HG02852 (cell line): ENCODE measurements at regions not wholly inside any gene's neighbourhood (a gene's known extent, or its start where the extent isn't known, plus 50 kb on each side); places are given as distances from the start of the nearest gene placed in this dataset.
"Not testable (repeated sequence)": the region's sequence is repeated elsewhere in the genome, so short reads cannot be mapped to it uniquely, and the experiment has no call there.

Experiments
- ATAC-seq: cut with Tn5 transposase; IDR thresholded peaks from one replicate; pipeline ENCODE4 v1.9.1; 2021; ENCODE audit warnings: mild to moderate bottlenecking, moderate library complexity; ENCODE audit not compliant: unreplicated experiment

- ATAC-seq, result no peak
Measured at GRCh38 chr5:57725658-57726504, 243.3 kb upstream of the ACTBL2 start.

- no peak for ATAC-seq
Measured at GRCh38 chr5:57724836-57725235, 242.2 kb upstream of the ACTBL2 start.

DNA sequence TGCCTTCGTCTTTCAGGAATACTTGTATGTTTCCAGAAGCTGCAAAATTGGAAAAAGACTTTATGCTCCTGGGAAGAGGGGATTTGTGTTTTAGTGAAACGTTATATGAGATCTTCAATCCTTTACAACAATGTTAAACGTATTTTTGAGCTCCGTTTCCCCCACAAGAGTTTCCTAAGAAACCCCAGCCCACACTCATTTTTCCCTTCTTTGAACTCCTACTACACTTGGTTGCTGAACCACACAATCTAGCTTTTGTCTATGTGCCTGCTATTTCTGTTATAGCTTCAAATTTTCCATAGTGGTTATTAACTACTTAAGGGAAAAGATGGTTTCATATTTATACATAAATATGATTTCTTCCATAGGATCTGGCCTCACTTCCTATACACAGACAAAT is 238.6 kb upstream of the ACTBL2 start:
- ATAC-seq, result no peak

GRCh38 chr5:57720656-57721055 is 238.0 kb upstream of the ACTBL2 start:
- no peak for ATAC-seq

DNA sequence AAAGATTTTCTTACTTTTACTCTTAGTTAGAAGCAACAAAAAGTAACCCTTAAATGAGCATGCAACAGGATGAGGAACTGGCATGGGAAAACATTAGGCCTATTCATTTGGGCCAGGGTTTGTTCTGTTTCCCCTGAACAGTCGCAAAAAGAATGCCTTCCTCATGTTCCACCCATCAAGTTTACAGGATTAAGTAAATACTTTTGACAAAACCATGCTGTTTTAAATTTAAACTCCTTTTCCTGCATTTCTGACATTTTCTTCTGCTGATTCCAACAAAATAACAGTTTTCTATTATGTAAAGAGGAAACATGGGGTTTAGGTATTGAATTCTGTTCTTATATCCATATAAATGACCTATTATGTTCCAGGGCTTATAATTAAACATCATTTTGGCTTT is 236.6 kb upstream of the ACTBL2 start:
- ATAC-seq, result no peak

- no peak for ATAC-seq
Measured at GRCh38 chr5:57718155-57718554, 235.5 kb upstream of the ACTBL2 start.

DNA sequence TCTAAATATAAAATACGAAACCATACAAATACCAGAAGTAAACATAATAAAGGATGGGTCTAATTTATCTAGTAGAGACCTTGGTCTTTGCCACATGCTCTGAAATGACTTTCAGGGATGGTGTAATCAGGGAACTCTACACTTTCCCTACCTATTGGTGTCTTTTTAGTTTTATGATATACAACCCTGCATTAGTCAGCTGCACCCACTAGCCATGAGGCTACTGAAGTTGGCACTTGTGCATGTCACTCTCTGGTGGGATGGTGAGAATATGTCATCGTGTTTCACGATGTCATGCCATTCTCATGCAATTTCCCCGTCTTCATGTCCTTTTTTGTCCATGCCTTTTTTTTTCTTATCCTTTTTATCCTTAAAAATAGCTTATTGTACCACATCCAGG is 234.9 kb upstream of the ACTBL2 start:
- ATAC-seq, result no peak

GRCh38 chr5:57716661-57717060 is 234.1 kb upstream of the ACTBL2 start:
- ATAC-seq, result no peak

DNA sequence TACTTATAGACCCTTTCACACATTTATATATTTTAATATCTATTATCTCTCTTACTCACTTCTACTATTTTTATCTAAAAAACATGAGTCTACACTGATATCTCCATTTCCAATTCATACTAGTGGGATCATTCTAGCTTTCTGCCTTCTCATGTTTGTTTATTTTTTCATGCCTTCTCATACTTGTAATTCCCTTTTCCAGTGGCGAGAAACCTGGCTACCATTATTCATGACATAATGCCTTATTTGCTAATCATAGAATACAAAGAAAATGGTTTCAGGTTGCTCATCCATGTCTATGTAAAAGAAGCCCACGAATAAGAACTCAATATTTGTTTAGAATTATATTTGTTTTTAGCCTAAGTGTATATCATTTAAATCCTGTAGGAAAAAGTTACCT is 232.7 kb upstream of the ACTBL2 start:
- no peak for ATAC-seq

- ATAC-seq, result not testable (repeated sequence)
Measured at GRCh38 chr5:57713535-57713934, 230.9 kb upstream of the ACTBL2 start.

GRCh38 chr5:57711946-57712345 is 229.3 kb upstream of the ACTBL2 start:
- ATAC-seq, result no peak

GRCh38 chr5:57711471-57711870 is 228.9 kb upstream of the ACTBL2 start:
- ATAC-seq, result no peak

GRCh38 chr5:57710126-57710525 is 227.5 kb upstream of the ACTBL2 start:
- ATAC-seq, result no peak

DNA sequence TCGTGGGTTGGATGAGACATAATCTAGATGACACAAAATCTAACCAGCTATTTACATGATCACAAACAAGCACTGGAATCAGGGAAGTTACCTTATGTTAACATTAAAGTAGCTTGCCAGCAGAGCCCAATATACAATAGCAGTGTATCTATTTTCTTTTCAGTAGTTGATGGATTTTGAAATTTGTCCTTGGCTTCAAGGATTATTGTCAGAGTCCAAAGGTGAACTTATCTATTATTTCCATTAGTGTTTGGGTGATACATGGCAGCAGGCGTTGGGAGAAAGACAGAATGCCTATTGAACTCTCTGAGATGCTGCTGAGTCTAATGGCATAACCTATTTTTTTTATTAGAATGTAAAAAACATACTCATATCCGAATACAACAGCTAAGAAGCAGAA is 223.2 kb upstream of the ACTBL2 start:
- ATAC-seq, result no peak

- no peak for ATAC-seq
Measured at GRCh38 chr5:57703721-57704120, 221.1 kb upstream of the ACTBL2 start.

DNA sequence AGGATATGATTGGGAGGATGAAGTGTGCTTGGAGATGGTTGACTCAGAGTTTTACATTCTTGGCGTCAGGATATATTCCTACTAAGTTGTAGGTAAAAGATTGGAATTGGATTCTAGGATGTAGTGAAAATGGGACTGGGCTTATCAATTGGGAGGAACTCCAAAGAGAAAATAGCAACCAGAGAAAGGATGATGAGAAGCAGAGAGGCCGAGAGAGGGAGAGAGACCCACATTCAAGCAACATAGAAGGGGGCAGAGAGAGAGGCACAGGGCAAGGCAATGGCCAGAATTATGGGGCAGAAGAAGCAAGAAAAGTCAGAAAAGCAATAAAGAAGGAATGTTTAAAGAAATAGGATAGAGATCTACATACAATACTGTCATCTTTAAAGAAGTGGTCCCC is 217.9 kb upstream of the ACTBL2 start:
- no peak for ATAC-seq

DNA sequence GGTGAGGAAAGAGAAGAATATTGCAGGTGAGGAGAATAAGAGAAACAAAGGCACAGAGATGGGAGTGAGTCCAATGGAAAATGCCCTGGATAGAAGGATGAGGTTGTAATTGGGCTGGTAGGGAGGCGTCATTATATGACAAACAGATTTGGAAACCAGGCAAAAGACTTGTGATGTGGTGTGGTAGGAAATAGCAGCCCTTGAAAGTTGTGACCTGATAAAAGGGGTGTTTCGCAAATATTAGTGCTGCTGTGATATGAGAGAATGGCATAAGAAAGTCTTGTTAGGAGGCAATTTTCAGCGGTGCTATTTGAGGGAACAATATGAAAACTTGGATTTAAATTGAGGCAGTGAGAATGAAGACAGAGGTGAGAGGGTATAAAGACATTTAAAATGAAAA is 217.5 kb upstream of the ACTBL2 start:
- no peak for ATAC-seq

DNA sequence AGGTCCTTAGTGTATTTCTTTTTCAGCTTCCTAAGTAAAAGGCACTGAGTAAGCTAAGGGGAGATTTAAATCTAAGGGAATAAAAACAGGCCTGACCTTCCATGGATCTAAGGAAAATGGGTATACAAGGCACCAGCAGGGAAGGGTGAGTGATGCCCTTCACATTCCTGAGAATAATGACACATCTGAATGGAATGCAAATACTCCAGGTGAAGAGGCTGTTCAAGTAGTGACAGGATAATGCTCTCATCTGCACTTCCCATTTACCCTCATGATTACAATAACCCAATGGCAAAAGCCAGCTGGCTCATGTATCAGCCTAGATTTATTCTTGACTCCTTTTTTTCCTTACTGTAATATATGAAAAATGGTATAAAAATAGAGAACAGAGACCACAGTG is 216.2 kb upstream of the ACTBL2 start:
- no peak for ATAC-seq

DNA sequence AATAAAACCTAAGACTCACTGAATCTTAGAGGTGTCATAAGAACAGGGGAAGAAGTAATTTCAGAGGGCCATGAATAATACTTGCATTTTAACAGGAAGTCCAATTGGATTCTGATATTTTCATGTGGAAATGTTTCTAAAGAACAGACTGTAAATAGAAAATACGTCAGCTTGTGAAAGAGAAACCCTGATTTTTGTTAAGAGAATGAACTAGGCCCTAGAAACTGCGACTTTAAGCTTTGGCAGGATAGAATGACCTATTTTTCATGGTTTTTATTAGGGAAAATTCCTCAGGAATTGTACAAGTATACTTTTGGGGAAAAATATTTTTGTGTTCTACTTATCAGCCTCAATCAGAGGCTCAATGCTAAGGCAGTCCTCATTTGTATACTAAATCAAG is 215.5 kb upstream of the ACTBL2 start:
- no peak for ATAC-seq

DNA sequence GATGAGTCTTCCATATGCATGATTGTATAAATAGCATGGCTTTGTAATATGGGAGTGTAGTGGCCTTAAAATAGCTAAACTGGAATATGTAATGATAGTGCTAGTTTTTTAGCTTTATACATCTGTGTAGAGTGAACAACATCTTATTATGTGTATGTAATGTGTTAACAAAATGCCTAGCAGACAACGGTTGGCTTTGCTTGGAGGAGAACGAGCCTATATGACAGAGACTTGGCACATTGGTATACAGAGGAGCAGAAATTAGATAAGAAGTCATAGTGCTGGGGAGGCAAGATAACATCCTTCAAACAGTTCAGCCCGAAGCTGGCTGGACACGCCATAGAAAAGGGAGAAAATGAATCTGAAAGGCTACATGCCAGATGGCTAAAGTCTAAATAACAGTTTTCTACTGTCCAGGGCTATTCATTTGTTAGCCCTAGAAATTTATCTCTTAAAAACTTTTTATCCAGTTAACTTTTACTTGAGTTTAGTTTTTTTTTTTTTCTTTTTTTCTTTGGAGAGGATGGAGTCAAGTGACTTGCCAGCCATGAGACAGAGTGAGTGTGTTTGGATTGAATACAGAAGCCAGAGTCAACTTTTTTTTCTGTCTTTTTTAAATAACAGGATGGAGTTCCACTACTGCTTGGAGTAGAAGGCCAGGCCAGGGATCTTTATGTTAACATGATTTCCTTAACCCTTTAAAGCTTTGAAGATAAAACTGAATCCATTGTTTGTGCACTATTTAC is 214.4 kb upstream of the ACTBL2 start:
- ATAC-seq, result no peak

- no peak for ATAC-seq
Measured at GRCh38 chr5:57696389-57696769, 213.8 kb upstream of the ACTBL2 start.

- no peak for ATAC-seq
Measured at GRCh38 chr5:57695706-57696388, 213.2 kb upstream of the ACTBL2 start.
